ENCODE measurements at regions not wholly inside any gene's neighbourhood (a gene's known extent, or its start where the extent isn't known, plus 50 kb on each side); places are given as distances from the start of the nearest gene placed in this dataset.
"Not testable (repeated sequence)": the region's sequence is repeated elsewhere in the genome, so short reads cannot be mapped to it uniquely, and the experiment has no call there.

DNA sequence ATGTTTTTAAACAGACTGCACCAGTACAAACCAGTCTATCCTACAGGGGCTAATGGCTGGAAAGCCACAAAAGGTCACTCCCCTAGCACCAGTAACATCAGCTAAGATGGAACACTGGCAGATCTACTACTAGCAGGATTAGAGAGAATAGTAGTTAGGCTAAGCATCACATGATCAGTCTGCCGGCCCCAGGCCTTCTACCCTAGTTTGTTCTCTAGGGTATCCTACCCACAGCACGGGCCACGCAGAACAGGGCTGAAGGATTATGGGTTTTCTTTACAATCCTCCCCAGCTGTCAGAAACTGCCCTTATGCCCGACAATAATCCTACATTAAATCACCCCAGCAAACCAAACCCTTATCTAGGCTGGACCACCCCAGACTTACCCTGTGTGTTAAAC is 156.0 kb downstream of the LY86 start:
- ChIA-PET POLR2A (no interaction called here), CTCF (no interaction called here)
- no peak for DNase-seq (ENCODE audit: extremely low spot score)
- TF ChIP-seq ARNT (IDR thresholded peaks at IDR 0.05), result no peak
- TF ChIP-seq BHLHE40 (IDR thresholded peaks at IDR 0.05; ENCODE audit: borderline replicate concordance), result no peak
- TF ChIP-seq, protein P1, sequence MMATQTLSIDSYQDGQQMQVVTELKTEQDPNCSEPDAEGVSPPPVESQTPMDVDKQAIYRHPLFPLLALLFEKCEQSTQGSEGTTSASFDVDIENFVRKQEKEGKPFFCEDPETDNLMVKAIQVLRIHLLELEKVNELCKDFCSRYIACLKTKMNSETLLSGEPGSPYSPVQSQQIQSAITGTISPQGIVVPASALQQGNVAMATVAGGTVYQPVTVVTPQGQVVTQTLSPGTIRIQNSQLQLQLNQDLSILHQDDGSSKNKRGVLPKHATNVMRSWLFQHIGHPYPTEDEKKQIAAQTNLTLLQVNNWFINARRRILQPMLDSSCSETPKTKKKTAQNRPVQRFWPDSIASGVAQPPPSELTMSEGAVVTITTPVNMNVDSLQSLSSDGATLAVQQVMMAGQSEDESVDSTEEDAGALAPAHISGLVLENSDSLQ (IDR thresholded peaks at IDR 0.05), result no peak
- TF ChIP-seq CTBP1 (IDR thresholded peaks at IDR 0.05; ENCODE audit: borderline replicate concordance), result no peak
- TF ChIP-seq ZNF384 (IDR thresholded peaks at IDR 0.05), result no peak
- TF ChIP-seq L3MBTL2 (conservative IDR thresholded peaks at IDR 0.05), result no peak
- TF ChIP-seq FOXM1 (IDR thresholded peaks at IDR 0.05; ENCODE audit: borderline replicate concordance), result no peak
- TF ChIP-seq HDGF (IDR thresholded peaks at IDR 0.05; ENCODE audit: borderline replicate concordance), result no peak
- TF ChIP-seq ELF4 (IDR thresholded peaks at IDR 0.05), result no peak
- TF ChIP-seq LEF1 (IDR thresholded peaks at IDR 0.05; ENCODE audit: borderline replicate concordance), result no peak
- no peak for TF ChIP-seq NFRKB (IDR thresholded peaks at IDR 0.05)
- TF ChIP-seq FOXK2 (IDR thresholded peaks at IDR 0.05), result no peak
- TF ChIP-seq FOXA1 (IDR thresholded peaks at IDR 0.05), result no peak
- TF ChIP-seq SUZ12 (IDR thresholded peaks at IDR 0.05), result no peak
- no peak for TF ChIP-seq TARDBP (IDR thresholded peaks at IDR 0.05)
- no peak for TF ChIP-seq SP1 (IDR thresholded peaks at IDR 0.05)

DNA sequence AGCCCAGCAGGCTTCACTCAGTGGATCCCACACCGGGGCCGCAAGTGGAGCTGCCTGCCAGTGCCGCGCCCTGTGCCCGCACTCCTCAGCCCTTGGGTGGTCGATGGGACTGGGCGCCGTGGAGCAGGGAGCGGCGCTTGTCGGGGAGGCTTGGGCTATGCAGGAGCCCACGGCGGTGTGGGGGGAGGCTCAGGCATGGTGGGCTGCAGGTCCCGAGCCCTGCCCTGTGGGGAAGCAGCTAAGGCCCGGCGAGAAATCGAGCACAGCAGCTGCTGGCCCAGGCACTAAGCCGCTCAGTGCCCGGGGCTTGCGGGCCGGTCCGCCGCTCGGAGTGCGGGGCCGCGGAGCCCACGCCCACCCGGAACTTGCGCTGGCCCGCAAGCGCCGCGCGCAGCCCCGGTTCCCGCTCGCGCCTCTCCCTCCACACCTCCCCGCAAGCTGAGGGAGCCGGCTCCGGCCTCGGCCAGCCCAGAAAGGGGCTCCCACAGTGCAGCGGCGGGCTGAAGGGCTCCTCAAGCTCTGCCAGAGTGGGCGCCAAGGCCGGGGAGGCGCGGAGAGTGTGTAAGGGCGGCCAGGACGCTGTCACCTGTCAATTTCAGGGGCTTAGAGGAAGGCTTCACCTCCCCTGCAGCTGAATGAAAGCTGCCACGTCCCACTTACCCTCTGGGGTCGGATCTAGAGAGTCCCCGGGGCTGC is 157.3 kb downstream of the LY86 start:
- POLR2A ChIA-PET, CTCF ChIA-PET: not testable (repeated sequence)

DNA sequence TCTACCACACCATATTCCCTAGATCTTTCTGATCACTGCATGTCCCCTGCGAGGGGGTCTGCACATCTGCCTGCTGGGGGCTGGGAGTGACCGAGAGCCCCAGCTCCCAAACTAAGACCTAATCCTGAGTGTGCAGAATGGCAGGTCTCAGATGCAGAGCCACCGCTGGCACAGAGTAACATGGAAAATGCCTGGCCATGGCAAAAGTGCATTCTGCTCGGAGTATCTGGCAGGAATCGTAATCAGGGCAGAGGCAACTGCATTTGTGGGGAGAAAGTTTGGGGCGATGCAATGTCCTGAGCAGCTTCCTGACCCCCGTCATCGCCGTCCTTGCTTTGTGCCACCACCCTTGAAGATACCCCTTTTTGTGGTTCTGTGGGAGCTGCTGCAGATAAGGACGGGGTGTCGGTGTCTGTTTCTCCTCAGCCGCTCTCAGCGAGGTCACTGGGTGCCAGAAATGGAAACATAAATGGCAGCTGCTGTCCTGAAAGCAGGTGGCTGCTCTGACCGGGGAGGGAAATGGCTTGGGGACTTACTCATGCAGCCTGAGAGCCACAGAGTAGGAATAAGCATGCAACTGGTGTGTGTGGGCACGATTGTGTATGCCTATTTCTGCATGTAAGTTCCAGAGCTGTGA is 157.9 kb downstream of the LY86 start:
- POLR2A ChIA-PET, result no interaction called here
- CTCF ChIA-PET, result interaction anchor here (0.7 kb wide), 1 partner anchor 432 kb away, joined by 3 read pairs; no protein-coding TSS in a partner anchor
- no peak for DNase-seq (ENCODE audit: extremely low spot score)
- no peak for TF ChIP-seq ELF4 (IDR thresholded peaks at IDR 0.05)
- TF ChIP-seq ZNF384 (IDR thresholded peaks at IDR 0.05), result no peak
- TF ChIP-seq HDGF (IDR thresholded peaks at IDR 0.05; ENCODE audit: borderline replicate concordance), result no peak
- TF ChIP-seq CTBP1 (IDR thresholded peaks at IDR 0.05; ENCODE audit: borderline replicate concordance), result no peak

More for the DNA sequence above, 157.3 kb downstream of the LY86 start:
- DNase-seq (ENCODE audit: extremely low spot score), result not testable (repeated sequence)

DNA sequence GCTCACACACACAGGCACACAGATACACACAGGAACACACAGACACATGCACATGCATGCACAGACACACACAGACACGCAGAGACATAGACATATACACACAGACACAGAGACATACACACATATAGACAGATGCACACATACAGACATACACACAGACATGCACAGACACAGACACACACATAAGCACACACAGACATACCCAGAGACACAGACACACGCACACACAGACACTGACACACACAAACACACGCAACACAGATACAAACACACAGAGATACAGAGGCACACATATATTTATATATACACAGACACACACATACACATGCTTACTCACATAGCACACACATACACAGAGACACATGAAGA is 158.4 kb downstream of the LY86 start:
- no peak for DNase-seq (ENCODE audit: extremely low spot score)
- CTCF ChIA-PET, result interaction anchor here (0.7 kb wide), 1 partner anchor 431 kb away, joined by 3 read pairs; no protein-coding TSS in a partner anchor
- TF ChIP-seq ZNF384 (IDR thresholded peaks at IDR 0.05) (no peak), BHLHE40 (IDR thresholded peaks at IDR 0.05; ENCODE audit: borderline replicate concordance) (no peak), FOXA1 (IDR thresholded peaks at IDR 0.05) (no peak), SUZ12 (IDR thresholded peaks at IDR 0.05) (no peak), TARDBP (IDR thresholded peaks at IDR 0.05) (no peak), CTBP1 (IDR thresholded peaks at IDR 0.05; ENCODE audit: borderline replicate concordance) (no peak), HDGF (IDR thresholded peaks at IDR 0.05; ENCODE audit: borderline replicate concordance) (no peak), NFRKB (IDR thresholded peaks at IDR 0.05) (no peak), ELF4 (IDR thresholded peaks at IDR 0.05) (no peak), L3MBTL2 (conservative IDR thresholded peaks at IDR 0.05) (no peak), LEF1 (IDR thresholded peaks at IDR 0.05; ENCODE audit: borderline replicate concordance) (no peak), SP1 (IDR thresholded peaks at IDR 0.05) (no peak), FOXK2 (IDR thresholded peaks at IDR 0.05) (no peak), ARNT (IDR thresholded peaks at IDR 0.05) (no peak), FOXM1 (IDR thresholded peaks at IDR 0.05; ENCODE audit: borderline replicate concordance) (no peak)
- TF ChIP-seq, protein P1 (IDR thresholded peaks at IDR 0.05), result no peak
- POLR2A ChIA-PET, result no interaction called here

DNA sequence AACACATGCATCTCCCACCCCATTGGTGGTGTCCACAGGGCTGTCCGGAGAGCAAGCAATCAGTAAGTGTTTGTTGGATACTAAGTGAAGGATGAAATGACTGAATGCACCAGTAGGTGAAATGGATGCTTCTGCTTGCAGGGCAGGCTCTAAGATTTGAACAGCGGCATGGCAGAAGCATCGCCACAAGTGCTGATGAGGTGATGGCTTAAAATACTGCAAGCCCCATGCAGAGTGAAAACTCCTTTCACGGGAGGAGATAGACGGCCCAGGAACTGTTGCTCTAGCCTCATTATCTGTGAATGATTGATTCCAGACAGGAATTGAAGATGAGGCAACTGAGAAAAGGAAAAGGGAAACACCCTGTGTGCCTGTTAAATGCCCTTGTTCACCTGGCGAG is 158.9 kb downstream of the LY86 start:
- no peak for TF ChIP-seq BHLHE40 (IDR thresholded peaks at IDR 0.05; ENCODE audit: borderline replicate concordance)
- no peak for TF ChIP-seq FOXA1 (IDR thresholded peaks at IDR 0.05)
- TF ChIP-seq, protein P1 (IDR thresholded peaks at IDR 0.05), result no peak
- no peak for TF ChIP-seq ELF4 (IDR thresholded peaks at IDR 0.05)
- TF ChIP-seq LEF1 (IDR thresholded peaks at IDR 0.05; ENCODE audit: borderline replicate concordance), result no peak
- DNase-seq (ENCODE audit: extremely low spot score), result no peak
- ChIA-PET CTCF (no interaction called here), POLR2A (no interaction called here)

DNA sequence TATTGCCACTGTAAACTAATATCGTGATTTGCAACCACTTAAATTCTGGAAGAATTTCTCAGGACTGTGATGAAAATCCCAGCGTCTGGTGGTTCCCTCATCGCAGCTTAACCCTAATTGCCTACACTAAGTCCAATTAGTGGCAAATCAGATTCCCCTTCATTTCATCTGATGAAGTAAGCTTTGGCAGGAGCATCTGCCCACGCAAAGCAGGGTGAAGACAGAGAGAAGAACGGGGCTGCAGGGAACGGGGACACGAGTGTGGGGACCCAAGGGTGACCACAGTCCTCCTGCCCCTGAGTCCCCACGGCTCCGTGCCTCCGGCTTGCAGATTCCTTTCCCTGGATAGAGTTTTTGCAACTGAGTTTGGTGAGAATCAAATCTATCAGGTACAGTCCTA is 159.5 kb downstream of the LY86 start:
- POLR2A ChIA-PET, result no interaction called here
- CTCF ChIA-PET, result no interaction called here
- no peak for DNase-seq (ENCODE audit: extremely low spot score)
- no peak for TF ChIP-seq ELF4 (IDR thresholded peaks at IDR 0.05)
- TF ChIP-seq TARDBP (IDR thresholded peaks at IDR 0.05), result no peak
- no peak for TF ChIP-seq NFRKB (IDR thresholded peaks at IDR 0.05)
- TF ChIP-seq FOXA1 (IDR thresholded peaks at IDR 0.05), result no peak
- no peak for TF ChIP-seq SUZ12 (IDR thresholded peaks at IDR 0.05)
- no peak for TF ChIP-seq SP1 (IDR thresholded peaks at IDR 0.05)
- TF ChIP-seq CTBP1 (IDR thresholded peaks at IDR 0.05; ENCODE audit: borderline replicate concordance), result no peak
- TF ChIP-seq FOXK2 (IDR thresholded peaks at IDR 0.05), result no peak
- no peak for TF ChIP-seq ZNF384 (IDR thresholded peaks at IDR 0.05)
- TF ChIP-seq BHLHE40 (IDR thresholded peaks at IDR 0.05; ENCODE audit: borderline replicate concordance), result no peak
- TF ChIP-seq ARNT (IDR thresholded peaks at IDR 0.05), result no peak
- TF ChIP-seq HDGF (IDR thresholded peaks at IDR 0.05; ENCODE audit: borderline replicate concordance), result no peak
- TF ChIP-seq LEF1 (IDR thresholded peaks at IDR 0.05; ENCODE audit: borderline replicate concordance), result no peak
- TF ChIP-seq, protein P1 (IDR thresholded peaks at IDR 0.05), result no peak
- no peak for TF ChIP-seq L3MBTL2 (conservative IDR thresholded peaks at IDR 0.05)
- no peak for TF ChIP-seq FOXM1 (IDR thresholded peaks at IDR 0.05; ENCODE audit: borderline replicate concordance)

Data from HEK293T (cell line).